IPS-18c (cell line): ENCODE measurements at regions not wholly inside any gene's neighbourhood (a gene's known extent, or its start where the extent isn't known, plus 50 kb on each side); places are given as distances from the start of the nearest gene placed in this dataset.

Experiments
- H3K4me3 ChIP-seq: 2 replicates; pipeline ENCODE4 v1.7.0; 2013; ENCODE audit warnings: low read depth, mild to moderate bottlenecking, low read length, moderate library complexity; ENCODE audit not compliant: insufficient read depth
- H3K9me3 ChIP-seq: one replicate; pipeline ENCODE4 v1.6.1; 2013; ENCODE audit warnings: mild to moderate bottlenecking, low read length, moderate library complexity; ENCODE audit not compliant: control insufficient read depth, insufficient read depth

DNA sequence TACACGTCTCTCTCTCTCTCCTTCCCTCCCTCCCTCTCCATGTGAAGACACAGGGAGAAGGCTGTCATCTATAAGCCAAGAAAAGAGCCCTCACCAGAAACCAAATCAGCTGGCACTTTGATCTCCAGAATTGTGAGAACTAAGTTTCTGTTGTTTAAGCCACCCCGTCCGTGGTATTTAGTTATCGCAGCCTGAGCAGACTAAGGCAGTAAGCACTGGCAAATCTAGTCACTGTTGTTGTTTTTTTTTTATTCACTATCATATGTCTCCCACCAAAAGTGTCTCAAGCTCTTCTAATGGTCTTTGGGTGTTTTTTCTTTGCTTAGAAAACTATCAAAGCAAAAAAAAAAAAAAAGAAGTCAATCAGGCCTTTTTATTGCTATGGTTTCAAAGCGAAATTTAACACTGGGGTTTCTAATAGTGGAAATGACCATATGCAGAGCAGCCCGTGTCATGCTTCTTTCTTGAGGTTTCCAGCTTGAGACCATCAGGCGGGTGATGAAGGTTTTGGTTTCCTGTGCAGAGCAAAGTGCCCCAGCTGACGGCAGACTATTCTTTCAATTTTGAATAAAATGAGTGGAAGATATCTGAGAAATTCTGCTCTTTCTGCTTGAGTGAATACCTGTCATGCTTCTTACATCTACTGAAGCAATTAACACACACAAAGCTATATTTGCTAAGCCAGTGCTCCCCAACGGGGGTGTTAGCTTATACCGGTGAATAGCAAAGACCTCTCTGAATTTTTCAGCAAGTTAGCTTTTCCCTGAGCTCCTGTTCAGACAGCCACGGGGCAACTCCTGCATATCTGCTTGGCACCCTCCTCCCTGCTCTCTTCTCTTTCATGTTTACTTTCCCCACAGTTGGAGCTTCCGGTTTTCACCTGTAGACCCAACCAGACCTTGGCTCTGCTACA lies 394.1 kb upstream of the ATP5MC3 start:
- Histone ChIP-seq H3K9me3 (no peaks in the 10 kb centered on the region), H3K4me3 (no peak overlapping the region)

DNA sequence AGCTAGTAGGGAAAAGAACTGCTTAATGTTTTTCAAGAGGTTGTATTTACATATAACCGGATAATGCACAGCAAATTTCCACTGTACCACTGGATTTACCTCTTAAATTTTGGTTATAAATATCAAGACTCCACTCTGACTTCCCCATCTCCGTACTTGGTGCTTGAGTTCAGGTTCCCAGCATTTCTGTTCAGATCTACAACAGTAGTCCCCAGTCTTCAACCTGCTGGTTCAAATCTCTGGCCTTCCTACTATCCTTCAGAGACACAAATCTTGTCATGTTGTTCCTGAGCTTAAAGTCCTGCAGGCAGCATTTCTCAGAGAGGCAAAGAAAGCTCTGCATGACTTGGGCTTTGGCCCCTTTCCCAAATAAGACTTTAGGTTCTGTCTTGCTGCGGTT lies 392.6 kb upstream of the ATP5MC3 start:
- H3K9me3 ChIP-seq, result no peaks in the 10 kb centered on the region
- H3K4me3 ChIP-seq, result no peak overlapping the region

DNA sequence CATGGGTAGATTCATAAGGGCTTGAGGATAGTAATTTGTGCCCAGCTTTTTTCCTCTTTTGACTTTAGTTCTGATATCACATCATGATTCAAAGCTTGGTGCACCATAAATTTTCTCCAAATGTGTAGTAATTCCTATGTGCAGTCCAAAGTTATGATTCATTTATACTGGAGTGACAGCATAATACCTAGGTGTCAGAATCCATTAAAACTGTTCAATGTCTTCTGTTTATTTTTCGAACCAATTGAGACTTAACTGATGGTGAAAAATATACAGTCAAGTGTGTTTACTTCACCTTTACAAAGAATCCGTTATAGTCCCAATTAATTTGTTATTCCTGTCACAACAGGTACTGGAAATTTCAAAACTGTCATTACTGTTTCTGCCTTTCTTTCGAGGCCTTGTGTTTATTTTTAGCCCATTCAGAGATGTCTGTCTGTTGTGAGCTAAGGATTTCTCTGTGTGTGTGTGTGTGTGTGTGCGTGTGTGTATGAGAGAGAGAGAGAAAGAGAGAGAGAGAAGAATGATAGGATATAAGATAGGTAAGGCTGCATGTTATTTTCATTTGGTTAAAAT lies 389.7 kb upstream of the ATP5MC3 start:
- Histone ChIP-seq H3K9me3 (no peaks in the 10 kb centered on the region), H3K4me3 (no peak overlapping the region)

DNA sequence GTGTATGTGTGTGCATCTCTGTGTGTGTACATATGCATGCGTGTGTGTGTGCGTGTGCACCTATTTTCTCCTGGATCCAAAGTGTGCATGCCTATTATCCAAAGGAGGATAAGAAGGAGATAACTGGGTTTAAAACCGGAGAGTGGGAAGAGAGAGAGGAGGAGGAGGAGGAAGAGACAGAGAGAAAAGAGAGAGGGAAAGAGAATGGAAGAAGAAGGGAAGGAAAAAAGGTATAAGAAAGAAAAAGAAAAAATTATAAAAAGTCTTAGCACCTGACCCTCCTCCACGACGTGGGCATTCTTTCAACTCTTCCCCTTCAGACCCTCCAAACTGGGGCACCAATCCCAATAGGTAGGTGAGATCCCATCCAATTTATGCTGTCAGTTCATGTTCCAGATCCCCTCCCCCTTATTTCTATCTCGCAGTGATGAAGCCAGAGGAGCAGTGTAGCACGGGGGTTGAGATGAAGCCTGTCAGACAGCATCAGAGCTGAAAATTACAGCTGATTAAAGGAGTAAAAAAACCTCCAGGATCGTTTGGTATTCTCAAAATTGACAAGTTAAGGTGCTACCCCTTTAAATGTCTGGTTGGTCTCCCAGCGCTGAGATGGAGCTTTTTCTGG lies 386.7 kb upstream of the ATP5MC3 start:
- H3K4me3 ChIP-seq, result no peak overlapping the region
- no peaks in the 10 kb centered on the region for H3K9me3 ChIP-seq

DNA sequence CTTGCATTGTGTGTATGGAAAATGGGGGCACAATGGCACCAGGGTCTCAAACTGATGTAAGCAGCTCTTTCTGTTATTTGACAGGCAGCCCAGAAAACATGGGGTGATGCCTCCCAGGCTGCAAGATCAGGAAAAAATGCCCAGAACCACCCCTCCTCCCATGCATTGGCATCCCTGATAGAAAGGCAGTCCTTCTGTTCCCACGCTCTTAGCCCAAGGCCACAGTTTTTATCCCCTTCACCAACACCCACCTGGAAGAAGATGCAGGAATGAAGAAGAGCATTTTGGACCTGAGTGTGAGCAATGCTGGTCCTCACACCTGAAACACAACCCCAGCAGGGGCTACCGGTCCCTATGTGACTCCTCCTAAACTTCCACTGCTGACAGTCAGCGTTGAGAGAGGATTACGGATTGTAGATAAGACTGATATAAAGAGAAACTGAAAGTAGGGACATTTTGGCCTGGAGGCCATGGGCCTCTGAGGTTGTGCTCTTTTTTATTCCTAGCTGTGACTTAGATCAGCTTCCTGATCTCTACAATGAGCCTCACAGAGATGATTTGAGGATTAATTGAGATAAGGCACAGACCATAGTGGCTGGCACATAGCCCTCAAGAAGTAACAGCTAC lies 386.0 kb upstream of the ATP5MC3 start:
- Histone ChIP-seq H3K9me3 (no peaks in the 10 kb centered on the region), H3K4me3 (no peak overlapping the region)

- no peaks in the 10 kb centered on the region for H3K9me3 ChIP-seq
- no peak overlapping the region; the same call in 1 of the 2 replicates for H3K4me3 ChIP-seq
Measured at GRCh38 chr2:175560521-175561169, 379.1 kb upstream of the ATP5MC3 start.

DNA sequence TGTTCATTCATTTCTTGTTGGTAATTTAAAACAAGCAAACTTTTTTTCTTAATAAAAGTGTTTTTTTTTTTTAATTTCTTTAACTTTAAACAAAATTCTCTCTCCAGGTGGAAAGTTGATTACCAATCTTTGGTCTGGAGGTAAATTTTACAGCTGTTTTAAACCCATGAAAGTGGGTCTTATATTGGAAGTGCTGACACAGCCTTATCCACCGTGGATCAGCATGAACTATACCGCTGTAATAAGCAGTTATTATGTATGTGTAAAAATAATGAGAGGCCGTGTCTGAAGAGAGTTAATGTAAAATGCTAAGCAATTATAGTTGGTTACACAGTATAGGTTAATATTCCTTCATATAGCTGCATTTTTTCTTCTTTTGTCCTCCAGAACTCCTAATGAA lies 378.1 kb upstream of the ATP5MC3 start:
- H3K4me3 ChIP-seq, result no peak overlapping the region
- H3K9me3 ChIP-seq, result no peaks in the 10 kb centered on the region

GRCh38 chr2:175557810-175558377 lies 376.4 kb upstream of the ATP5MC3 start:
- H3K9me3 ChIP-seq, result no peaks in the 10 kb centered on the region
- H3K4me3 ChIP-seq, result no peak overlapping the region

GRCh38 chr2:175553910-175554309 lies 372.4 kb upstream of the ATP5MC3 start:
- Histone ChIP-seq H3K4me3 (no peak overlapping the region), H3K9me3 (no peaks in the 10 kb centered on the region)

DNA sequence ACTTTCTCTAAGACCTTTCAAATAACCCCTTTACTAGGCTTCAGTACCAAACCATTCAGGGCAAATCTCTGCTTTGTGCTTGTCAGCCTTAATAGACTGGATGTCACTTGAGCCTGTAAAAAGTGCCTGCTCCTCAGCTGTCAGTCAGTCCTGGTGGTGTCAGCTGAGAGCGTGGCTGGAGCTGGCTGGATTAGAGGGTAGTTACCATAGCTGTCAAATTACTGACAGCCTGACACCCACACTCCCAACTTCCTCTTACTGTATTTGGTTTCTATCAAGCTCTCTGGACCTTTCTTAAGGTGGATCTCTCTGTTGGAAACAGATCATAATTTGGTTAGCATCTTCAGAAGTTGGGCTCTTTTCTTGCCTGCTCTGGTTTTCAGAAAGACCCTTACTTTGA lies 371.4 kb upstream of the ATP5MC3 start:
- no peaks in the 10 kb centered on the region for H3K9me3 ChIP-seq
- H3K4me3 ChIP-seq, result no peak overlapping the region

DNA sequence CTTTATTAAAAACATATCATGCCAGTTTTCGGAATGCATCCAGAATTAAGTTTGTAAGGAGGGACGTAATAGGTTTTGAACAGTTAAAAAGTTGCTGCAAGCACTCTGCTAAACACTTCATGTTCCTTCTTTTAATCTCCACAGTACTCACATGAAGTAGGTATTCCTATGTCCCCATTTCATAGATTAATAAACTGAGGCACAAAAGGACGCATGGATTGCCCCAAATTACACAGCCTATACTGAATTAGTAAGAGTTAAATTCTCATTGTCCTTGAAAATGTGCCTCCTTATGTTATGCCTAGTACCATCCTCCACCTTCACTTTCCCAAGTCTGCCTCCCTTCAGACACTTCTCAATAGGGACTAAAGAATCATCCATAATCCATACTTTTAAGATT lies 358.9 kb upstream of the ATP5MC3 start:
- no peak overlapping the region for H3K4me3 ChIP-seq
- no peaks in the 10 kb centered on the region for H3K9me3 ChIP-seq

GRCh38 chr2:175539122-175539521 lies 357.6 kb upstream of the ATP5MC3 start:
- Histone ChIP-seq H3K4me3 (no peak overlapping the region), H3K9me3 (no peaks in the 10 kb centered on the region)

GRCh38 chr2:175536059-175536458 lies 354.5 kb upstream of the ATP5MC3 start:
- Histone ChIP-seq H3K4me3 (no peak overlapping the region), H3K9me3 (no peaks in the 10 kb centered on the region)

GRCh38 chr2:175535631-175536030 lies 354.1 kb upstream of the ATP5MC3 start:
- Histone ChIP-seq H3K4me3 (no peak overlapping the region), H3K9me3 (no peaks in the 10 kb centered on the region)

- H3K9me3 ChIP-seq, result no peaks in the 10 kb centered on the region
- H3K4me3 ChIP-seq, result no peak overlapping the region
Measured at GRCh38 chr2:175525975-175526374, 344.5 kb upstream of the ATP5MC3 start.

DNA sequence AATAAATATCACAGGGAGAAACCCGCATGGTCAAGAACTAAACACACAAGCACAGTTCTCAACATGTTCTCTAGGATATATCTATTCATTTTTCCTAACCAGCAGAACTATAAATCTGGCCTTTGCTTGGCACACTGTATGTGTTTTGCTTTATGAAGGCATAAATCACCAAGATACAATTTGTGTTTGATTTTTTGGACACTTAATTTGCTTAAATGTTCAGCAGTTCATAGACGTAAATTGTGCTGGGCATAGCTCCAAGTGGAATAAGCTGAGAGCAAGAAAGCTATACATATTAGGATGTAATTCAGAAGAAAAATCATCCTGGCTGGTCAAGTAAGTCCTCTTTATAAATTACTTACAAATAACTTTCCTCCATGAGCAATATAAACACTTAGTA lies 341.5 kb upstream of the ATP5MC3 start:
- no peak overlapping the region for H3K4me3 ChIP-seq
- H3K9me3 ChIP-seq, result no peaks in the 10 kb centered on the region

DNA sequence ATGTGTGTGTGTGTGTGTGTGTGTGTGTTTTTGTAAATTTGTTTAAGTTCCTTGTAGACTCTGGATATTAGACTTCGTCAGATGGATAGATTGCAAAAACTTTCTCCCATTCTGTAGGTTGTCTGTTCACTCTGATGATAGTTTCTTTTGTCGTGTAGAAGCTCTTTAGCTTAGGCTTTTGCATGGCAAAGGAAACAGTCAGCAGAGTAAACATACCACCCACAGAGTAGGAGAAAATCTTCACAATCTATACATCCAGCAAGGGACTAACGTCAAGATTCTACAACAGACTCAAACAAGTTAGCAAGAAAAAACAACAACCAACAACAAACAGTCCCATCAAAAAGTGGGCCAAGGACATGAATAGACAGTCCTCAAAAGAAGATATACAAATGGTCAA lies 336.7 kb upstream of the ATP5MC3 start:
- Histone ChIP-seq H3K9me3 (no peaks in the 10 kb centered on the region), H3K4me3 (no peak overlapping the region)
